Thyroid gland (tissue), 4 donors: ENCODE measurements at regions not wholly inside any gene's neighbourhood (a gene's known extent, or its start where the extent isn't known, plus 50 kb on each side); places are given as distances from the start of the nearest gene placed in this dataset.

Experiments
- POLR2A ChIP-seq, 2 donors: fragments of 450-650 bp; IDR thresholded peaks; one replicate each; pipeline ENCODE4 v1.6.1; 2017; ENCODE audit warnings: antibody characterized with exemption in 2 of 2, mild to moderate bottlenecking in 2 of 2, moderate library complexity in 1 of 2
- TF ChIP-seq, protein P1 (sequence below), 6 experiments: fragments of 200-600 bp in 3 of 6; fragments of 450-650 bp in 3 of 6; sonication (generic) in 3 of 6; IDR thresholded peaks; one replicate each; pipeline ENCODE4 v1.5.1; 2016 to 2019; ENCODE audit warnings: antibody characterized with exemption in 6 of 6, mild to moderate bottlenecking in 2 of 6, inconsistent platforms in 1 of 6, moderate library complexity in 1 of 6

DNA sequence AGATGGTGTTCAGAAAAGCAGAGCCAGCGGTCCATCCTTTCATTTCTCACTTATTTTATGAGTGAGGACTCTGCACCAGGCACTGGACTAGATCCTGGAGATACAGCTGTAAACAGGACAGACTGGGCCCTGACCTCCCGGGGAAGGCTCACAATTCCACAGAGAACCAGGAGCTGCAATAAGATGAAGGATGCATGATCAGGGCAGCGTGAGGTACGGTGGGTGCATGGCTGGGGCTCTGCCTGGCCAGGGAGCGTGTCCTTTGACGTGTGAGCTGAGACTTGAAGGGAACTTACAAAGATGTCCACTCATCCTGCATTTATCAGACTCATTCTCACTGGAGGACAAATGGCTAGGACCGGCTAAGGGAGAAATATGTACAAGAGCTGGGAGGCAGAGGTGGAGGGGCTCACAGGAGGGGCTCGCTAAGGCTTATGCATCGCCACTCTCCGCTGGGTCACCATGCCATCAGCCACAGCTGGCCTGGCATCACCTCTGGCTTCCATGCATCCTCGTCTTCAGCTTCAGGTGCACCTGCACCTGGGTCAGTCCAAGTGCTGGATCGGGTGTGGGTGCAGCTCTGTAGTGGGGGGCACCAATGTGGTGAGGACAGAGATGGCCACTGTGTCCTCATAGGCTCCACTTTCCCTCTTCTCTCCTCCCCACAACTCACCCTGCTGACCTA, 213.9 kb downstream of the TOMM20 start:
- TF ChIP-seq, protein P1, sequence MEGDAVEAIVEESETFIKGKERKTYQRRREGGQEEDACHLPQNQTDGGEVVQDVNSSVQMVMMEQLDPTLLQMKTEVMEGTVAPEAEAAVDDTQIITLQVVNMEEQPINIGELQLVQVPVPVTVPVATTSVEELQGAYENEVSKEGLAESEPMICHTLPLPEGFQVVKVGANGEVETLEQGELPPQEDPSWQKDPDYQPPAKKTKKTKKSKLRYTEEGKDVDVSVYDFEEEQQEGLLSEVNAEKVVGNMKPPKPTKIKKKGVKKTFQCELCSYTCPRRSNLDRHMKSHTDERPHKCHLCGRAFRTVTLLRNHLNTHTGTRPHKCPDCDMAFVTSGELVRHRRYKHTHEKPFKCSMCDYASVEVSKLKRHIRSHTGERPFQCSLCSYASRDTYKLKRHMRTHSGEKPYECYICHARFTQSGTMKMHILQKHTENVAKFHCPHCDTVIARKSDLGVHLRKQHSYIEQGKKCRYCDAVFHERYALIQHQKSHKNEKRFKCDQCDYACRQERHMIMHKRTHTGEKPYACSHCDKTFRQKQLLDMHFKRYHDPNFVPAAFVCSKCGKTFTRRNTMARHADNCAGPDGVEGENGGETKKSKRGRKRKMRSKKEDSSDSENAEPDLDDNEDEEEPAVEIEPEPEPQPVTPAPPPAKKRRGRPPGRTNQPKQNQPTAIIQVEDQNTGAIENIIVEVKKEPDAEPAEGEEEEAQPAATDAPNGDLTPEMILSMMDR (IDR thresholded peaks at IDR 0.05), result no peak
- TF ChIP-seq POLR2A (IDR thresholded peaks at IDR 0.05), result no peak
